ENCODE measurements at regions not wholly inside any gene's neighbourhood (a gene's known extent, or its start where the extent isn't known, plus 50 kb on each side); places are given as distances from the start of the nearest gene placed in this dataset.

DNA sequence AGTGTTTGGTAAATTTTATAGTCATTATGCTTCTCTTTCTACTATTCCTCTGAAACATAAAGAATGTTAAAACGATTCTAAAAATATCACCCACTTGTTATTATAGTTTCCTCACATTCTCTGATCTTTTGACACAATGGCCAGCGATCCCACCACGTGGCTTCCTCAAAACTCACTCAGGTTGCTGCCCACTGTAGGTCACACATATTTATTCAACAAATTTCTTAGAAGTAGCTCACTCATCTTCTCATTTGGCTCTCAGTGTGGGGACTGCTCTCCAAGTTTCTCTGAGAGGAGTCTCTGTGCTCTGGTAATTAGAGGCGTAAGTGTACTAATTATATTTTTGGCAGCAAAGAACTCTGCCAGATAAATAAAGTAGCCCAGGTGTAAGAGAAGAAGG is 465.4 kb downstream of the CDH11 start:
- DNase-seq (ENCODE audit: low read depth, low spot score), result no peak
- intact Hi-C loops (cut with micrococcal nuclease; ENCODE audit: unreplicated experiment), result no loop called here
- POLR2A ChIA-PET, result no interaction called here
- in situ Hi-C loops (cut with HindIII; ENCODE audit: low pct_unique_long_range_greater_than_20kb, low sequenced_read_pairs), result no loop called here
- H3K9me3 ChIP-seq (ENCODE audit: control insufficient read depth, insufficient read depth, low read depth, low read length), result no peaks in the 10 kb centered on the region
- no peaks in the 10 kb centered on the region for H3K36me3 ChIP-seq (ENCODE audit: control insufficient read depth, insufficient read depth, low read length)
- H3K4me3 ChIP-seq (ENCODE audit: low read depth in 2 of 2, low read length in 2 of 2), result no peak overlapping the region
- H3K4me1 ChIP-seq (ENCODE audit: control insufficient read depth, insufficient read depth, low read length), result no peaks in the 10 kb centered on the region
- no peaks in the 10 kb centered on the region for H3K27me3 ChIP-seq (ENCODE audit: control insufficient read depth, insufficient read depth, low read length)
- BruUV-seq (replicated peaks), result no TSS peak
- CTCF ChIA-PET, result no interaction called here
- no peak for ATAC-seq
- no peak for TF ChIP-seq SIN3A (IDR thresholded peaks at IDR 0.05; ENCODE audit: borderline replicate concordance, insufficient read depth, low read depth, low read length)
- TF ChIP-seq, protein P1, sequence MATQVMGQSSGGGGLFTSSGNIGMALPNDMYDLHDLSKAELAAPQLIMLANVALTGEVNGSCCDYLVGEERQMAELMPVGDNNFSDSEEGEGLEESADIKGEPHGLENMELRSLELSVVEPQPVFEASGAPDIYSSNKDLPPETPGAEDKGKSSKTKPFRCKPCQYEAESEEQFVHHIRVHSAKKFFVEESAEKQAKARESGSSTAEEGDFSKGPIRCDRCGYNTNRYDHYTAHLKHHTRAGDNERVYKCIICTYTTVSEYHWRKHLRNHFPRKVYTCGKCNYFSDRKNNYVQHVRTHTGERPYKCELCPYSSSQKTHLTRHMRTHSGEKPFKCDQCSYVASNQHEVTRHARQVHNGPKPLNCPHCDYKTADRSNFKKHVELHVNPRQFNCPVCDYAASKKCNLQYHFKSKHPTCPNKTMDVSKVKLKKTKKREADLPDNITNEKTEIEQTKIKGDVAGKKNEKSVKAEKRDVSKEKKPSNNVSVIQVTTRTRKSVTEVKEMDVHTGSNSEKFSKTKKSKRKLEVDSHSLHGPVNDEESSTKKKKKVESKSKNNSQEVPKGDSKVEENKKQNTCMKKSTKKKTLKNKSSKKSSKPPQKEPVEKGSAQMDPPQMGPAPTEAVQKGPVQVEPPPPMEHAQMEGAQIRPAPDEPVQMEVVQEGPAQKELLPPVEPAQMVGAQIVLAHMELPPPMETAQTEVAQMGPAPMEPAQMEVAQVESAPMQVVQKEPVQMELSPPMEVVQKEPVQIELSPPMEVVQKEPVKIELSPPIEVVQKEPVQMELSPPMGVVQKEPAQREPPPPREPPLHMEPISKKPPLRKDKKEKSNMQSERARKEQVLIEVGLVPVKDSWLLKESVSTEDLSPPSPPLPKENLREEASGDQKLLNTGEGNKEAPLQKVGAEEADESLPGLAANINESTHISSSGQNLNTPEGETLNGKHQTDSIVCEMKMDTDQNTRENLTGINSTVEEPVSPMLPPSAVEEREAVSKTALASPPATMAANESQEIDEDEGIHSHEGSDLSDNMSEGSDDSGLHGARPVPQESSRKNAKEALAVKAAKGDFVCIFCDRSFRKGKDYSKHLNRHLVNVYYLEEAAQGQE (IDR thresholded peaks at IDR 0.05; ENCODE audit: insufficient read depth in 1 of 2, low read depth in 2 of 2, low read length in 1 of 2), result no peak
- TF ChIP-seq POLR2AphosphoS5 (IDR thresholded peaks at IDR 0.05; ENCODE audit: low read depth, low read length), result no peak
- no peak for TF ChIP-seq TCF7L2 (IDR thresholded peaks at IDR 0.05; ENCODE audit: low read depth, low read length)
- TF ChIP-seq, protein P2, sequence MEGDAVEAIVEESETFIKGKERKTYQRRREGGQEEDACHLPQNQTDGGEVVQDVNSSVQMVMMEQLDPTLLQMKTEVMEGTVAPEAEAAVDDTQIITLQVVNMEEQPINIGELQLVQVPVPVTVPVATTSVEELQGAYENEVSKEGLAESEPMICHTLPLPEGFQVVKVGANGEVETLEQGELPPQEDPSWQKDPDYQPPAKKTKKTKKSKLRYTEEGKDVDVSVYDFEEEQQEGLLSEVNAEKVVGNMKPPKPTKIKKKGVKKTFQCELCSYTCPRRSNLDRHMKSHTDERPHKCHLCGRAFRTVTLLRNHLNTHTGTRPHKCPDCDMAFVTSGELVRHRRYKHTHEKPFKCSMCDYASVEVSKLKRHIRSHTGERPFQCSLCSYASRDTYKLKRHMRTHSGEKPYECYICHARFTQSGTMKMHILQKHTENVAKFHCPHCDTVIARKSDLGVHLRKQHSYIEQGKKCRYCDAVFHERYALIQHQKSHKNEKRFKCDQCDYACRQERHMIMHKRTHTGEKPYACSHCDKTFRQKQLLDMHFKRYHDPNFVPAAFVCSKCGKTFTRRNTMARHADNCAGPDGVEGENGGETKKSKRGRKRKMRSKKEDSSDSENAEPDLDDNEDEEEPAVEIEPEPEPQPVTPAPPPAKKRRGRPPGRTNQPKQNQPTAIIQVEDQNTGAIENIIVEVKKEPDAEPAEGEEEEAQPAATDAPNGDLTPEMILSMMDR (IDR thresholded peaks at IDR 0.05), result no peak
- H3K27ac ChIP-seq (ENCODE audit: low read length), result no peak overlapping the region

- in situ Hi-C loops (cut with HindIII; ENCODE audit: low pct_unique_long_range_greater_than_20kb, low sequenced_read_pairs), result no loop called here
- Histone ChIP-seq H3K27me3 (ENCODE audit: control insufficient read depth, insufficient read depth, low read length) (no peaks in the 10 kb centered on the region), H3K4me3 (ENCODE audit: low read depth in 2 of 2, low read length in 2 of 2) (no peak overlapping the region), H3K9me3 (ENCODE audit: control insufficient read depth, insufficient read depth, low read depth, low read length) (no peaks in the 10 kb centered on the region), H3K36me3 (ENCODE audit: control insufficient read depth, insufficient read depth, low read length) (no peaks in the 10 kb centered on the region), H3K4me1 (ENCODE audit: control insufficient read depth, insufficient read depth, low read length) (no peaks in the 10 kb centered on the region), H3K27ac (ENCODE audit: low read length) (no peak overlapping the region)
- ATAC-seq (no peak), DNase-seq (ENCODE audit: low read depth, low spot score) (no peak)
- ChIA-PET CTCF (no interaction called here), POLR2A (no interaction called here)
- intact Hi-C loops (cut with micrococcal nuclease; ENCODE audit: unreplicated experiment), result no loop called here
- TF ChIP-seq POLR2AphosphoS5 (IDR thresholded peaks at IDR 0.05; ENCODE audit: low read depth, low read length) (no peak), SIN3A (IDR thresholded peaks at IDR 0.05; ENCODE audit: borderline replicate concordance, insufficient read depth, low read depth, low read length) (no peak), TCF7L2 (IDR thresholded peaks at IDR 0.05; ENCODE audit: low read depth, low read length) (no peak)
- TF ChIP-seq, protein P2 (IDR thresholded peaks at IDR 0.05), result no peak
- TF ChIP-seq, protein P1 (IDR thresholded peaks at IDR 0.05; ENCODE audit: insufficient read depth in 1 of 2, low read depth in 2 of 2, low read length in 1 of 2), result no peak
- no TSS peak for BruUV-seq (replicated peaks)
These were observed 467.7 kb downstream of the CDH11 start for GRCh38 chr16:64654178-64654577.
